Gastroesophageal sphincter (tissue), 4 donors: ENCODE measurements at regions not wholly inside any gene's neighbourhood (a gene's known extent, or its start where the extent isn't known, plus 50 kb on each side); places are given as distances from the start of the nearest gene placed in this dataset.

Experiments used
- ATAC-seq: fragments of 150-250 bp; one replicate; pipeline ENCODE4 v1.9.1; 2016; ENCODE audit warnings: mild to moderate bottlenecking, moderate library complexity
- H3K27ac ChIP-seq, 4 donors: fragments of 200-600 bp; sonication (generic) in 3 of 4; 1 replicate in 3 of 4; 2 replicates in 1 of 4; pipeline ENCODE4 v1.5.1; 2016 to 2019
- H3K27me3 ChIP-seq: fragments of 200-600 bp; sonication (generic); one replicate; pipeline ENCODE4 v1.5.1; 2019
- H3K36me3 ChIP-seq, 2 donors: fragments of 200-600 bp; sonication (generic); one replicate each; pipeline ENCODE4 v1.5.1; 2019; ENCODE audit warnings: control low read depth in 1 of 2
- H3K4me1 ChIP-seq, 3 donors: fragments of 200-600 bp; sonication (generic); 1 replicate in 2 of 3; 2 replicates in 1 of 3; pipeline ENCODE4 v1.5.1; 2016 to 2019; ENCODE audit warnings: control low read depth in 2 of 3
- H3K4me3 ChIP-seq, 2 donors: fragments of 200-600 bp; sonication (generic); one replicate each; pipeline ENCODE4 v1.5.1; 2019; ENCODE audit warnings: mild to moderate bottlenecking in 1 of 2, moderate library complexity in 1 of 2
- H3K9me3 ChIP-seq, 3 donors: fragments of 200-600 bp; sonication (generic); one replicate each; pipeline ENCODE4 v1.5.1; 2017 to 2019; ENCODE audit warnings: control low read depth in 2 of 3
- CTCF ChIP-seq, 4 experiments: fragments of 200-600 bp in 2 of 4; fragments of 450-650 bp in 2 of 4; sonication (generic) in 1 of 4; IDR thresholded peaks; one replicate each; pipeline ENCODE4 v1.5.1; 2017 to 2019; ENCODE audit warnings: antibody characterized with exemption in 4 of 4, mild to moderate bottlenecking in 2 of 4, moderate library complexity in 2 of 4
- EP300 ChIP-seq: sonication (generic); formaldehyde crosslinking; IDR thresholded peaks from one replicate; pipeline ENCODE4 v1.6.1; 2017; ENCODE audit warnings: antibody characterized with exemption, mild to moderate bottlenecking
- POLR2A ChIP-seq, 2 donors: fragments of 450-650 bp; IDR thresholded peaks; one replicate each; pipeline ENCODE4 v1.6.1; 2017; ENCODE audit warnings: antibody characterized with exemption in 2 of 2, mild to moderate bottlenecking in 2 of 2, moderate library complexity in 1 of 2
- POLR2AphosphoS5 ChIP-seq: sonication (generic); formaldehyde crosslinking; IDR thresholded peaks from one replicate; pipeline ENCODE4 v1.6.1; 2017; ENCODE audit warnings: antibody characterized with exemption
- WGBS, 2 donors: methylation state at CpG; one replicate each; pipeline ENCODE4 v1.1.5; 2018; ENCODE audit warnings: low coverage in 1 of 2; 5-methylcytosine and 5-hydroxymethylcytosine counted together

GRCh38 chr5:40071870-40072269 lies 607.8 kb upstream of the PTGER4 start:
- no peak overlapping the region for H3K27ac ChIP-seq

GRCh38 chr5:40066616-40067015 lies 613.1 kb upstream of the PTGER4 start:
- TF ChIP-seq CTCF (IDR thresholded peaks at IDR 0.05), result no peak
- Histone ChIP-seq H3K27me3 (no peaks in the 10 kb centered on the region), H3K36me3 (no peaks in the 10 kb centered on the region), H3K27ac (no peak overlapping the region), H3K9me3 (no peaks in the 10 kb centered on the region), H3K4me1 (no peaks in the 10 kb centered on the region), H3K4me3 (no peak overlapping the region)
- 95 to 100% methylated on average over 4 to 8 of the region's 22 CpGs for WGBS, 2 donors
- ATAC-seq, result no peak

More at GRCh38 chr5:40071870-40072269, 607.8 kb upstream of the PTGER4 start:
- Histone ChIP-seq H3K9me3 (no peaks in the 10 kb centered on the region), H3K4me3 (no peak overlapping the region), H3K36me3 (no peaks in the 10 kb centered on the region), H3K4me1 (no peaks in the 10 kb centered on the region), H3K27me3 (no peaks in the 10 kb centered on the region)
- ATAC-seq, result no peak
- TF ChIP-seq POLR2AphosphoS5, result no peak
- TF ChIP-seq EP300, result no peak
- TF ChIP-seq POLR2A (IDR thresholded peaks at IDR 0.05), result no peak
- no peak for TF ChIP-seq CTCF (IDR thresholded peaks at IDR 0.05)

GRCh38 chr5:40052808-40053207 lies 626.9 kb upstream of the PTGER4 start:
- Histone ChIP-seq H3K9me3 (no peaks in the 10 kb centered on the region), H3K4me3 (no peak overlapping the region), H3K27ac (no peak overlapping the region), H3K4me1 (peaks cover 0 to 9% (median 0%) of the 10 kb centered on the region in 3 donors), H3K27me3 (no peaks in the 10 kb centered on the region), H3K36me3 (no peaks in the 10 kb centered on the region)
- ATAC-seq, result no peak
- TF ChIP-seq EP300 (no peak), CTCF (IDR thresholded peaks at IDR 0.05) (no peak), POLR2A (IDR thresholded peaks at IDR 0.05) (no peak), POLR2AphosphoS5 (no peak)
- 70 to 97% methylated on average over 3 to 4 of the region's 4 CpGs for WGBS, 2 donors

- no peak for ATAC-seq
- WGBS, 2 donors, result 36% methylated on average over 1 of the region's 1 CpG; no CpG with 5 or more reads in 1 of the 2 donors
Measured at GRCh38 chr5:40046792-40047191, 622.0 kb upstream of the DAB2 start.

GRCh38 chr5:40045429-40045828 lies 620.6 kb upstream of the DAB2 start:
- Histone ChIP-seq H3K4me3 (no peak overlapping the region), H3K9me3 (no peaks in the 10 kb centered on the region), H3K27me3 (no peaks in the 10 kb centered on the region), H3K4me1 (no peaks in the 10 kb centered on the region), H3K27ac (no peak overlapping the region), H3K36me3 (no peaks in the 10 kb centered on the region)
- TF ChIP-seq CTCF (IDR thresholded peaks at IDR 0.05) (no peak), EP300 (no peak), POLR2A (IDR thresholded peaks at IDR 0.05) (no peak), POLR2AphosphoS5 (no peak)
- 83 to 87% methylated on average over 3 of the region's 3 CpGs for WGBS, 2 donors
- ATAC-seq, result no peak

More at GRCh38 chr5:40046792-40047191, 622.0 kb upstream of the DAB2 start:
- Histone ChIP-seq H3K27me3 (no peaks in the 10 kb centered on the region), H3K36me3 (no peaks in the 10 kb centered on the region), H3K9me3 (no peaks in the 10 kb centered on the region), H3K27ac (no peak overlapping the region), H3K4me1 (no peaks in the 10 kb centered on the region), H3K4me3 (no peak overlapping the region)
- TF ChIP-seq POLR2AphosphoS5 (no peak), CTCF (IDR thresholded peaks at IDR 0.05) (no peak), POLR2A (IDR thresholded peaks at IDR 0.05) (no peak), EP300 (no peak)
